IgD-negative memory B cell (primary cell): ENCODE measurements at regions not wholly inside any gene's neighbourhood (a gene's known extent, or its start where the extent isn't known, plus 50 kb on each side); places are given as distances from the start of the nearest gene placed in this dataset.

ENCODE experiments used
- H3K27ac Mint-ChIP-seq, 3 donors: one replicate each; pipeline ENCODE4 v1.8.0; 2020 to 2022; ENCODE audit warnings: mild to moderate bottlenecking in 3 of 3, mixed read lengths in 3 of 3, moderate library complexity in 1 of 3
- H3K27me3 Mint-ChIP-seq: one replicate; pipeline ENCODE4 v1.8.0; 2021; ENCODE audit warnings: mixed read lengths
- H3K36me3 Mint-ChIP-seq: one replicate; pipeline ENCODE4 v1.8.0; 2020; ENCODE audit warnings: mild to moderate bottlenecking, mixed read lengths
- H3K4me1 Mint-ChIP-seq, 3 donors: one replicate each; pipeline ENCODE4 v1.8.0; 2020 to 2022; ENCODE audit warnings: mixed read lengths in 3 of 3, mild to moderate bottlenecking in 1 of 3
- H3K4me3 Mint-ChIP-seq, 4 donors: one replicate each; pipeline ENCODE4 v1.8.0; 2020 to 2022; ENCODE audit warnings: mild to moderate bottlenecking in 4 of 4, mixed read lengths in 4 of 4, moderate library complexity in 3 of 4
- H3K9me3 Mint-ChIP-seq, 3 donors: one replicate each; pipeline ENCODE4 v1.8.0; 2020 to 2021; ENCODE audit warnings: mixed read lengths in 3 of 3, mild to moderate bottlenecking in 1 of 3

DNA sequence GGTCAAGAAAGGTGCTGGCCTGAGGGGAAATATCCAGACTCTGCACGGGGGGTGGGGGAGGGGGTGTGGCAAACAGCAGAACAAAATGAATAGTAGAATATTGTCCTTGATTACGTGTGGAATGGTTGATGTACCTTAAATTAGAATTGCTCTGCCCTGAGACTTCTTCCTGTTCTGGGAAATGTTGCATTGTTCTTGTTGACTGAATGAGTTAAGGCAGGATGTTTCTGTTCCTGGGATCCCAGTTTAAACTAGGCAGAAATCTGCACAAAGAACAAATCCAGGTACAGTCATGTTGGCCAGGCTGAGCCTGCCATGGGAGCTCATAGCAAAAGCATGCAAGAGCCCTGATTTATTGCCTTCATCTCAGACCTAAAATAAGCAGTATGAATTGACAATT is 558.7 kb upstream of the VSTM2A start:
- Mint-ChIP-seq H3K4me1 (no peaks in the 10 kb centered on the region), H3K27ac (no peak overlapping the region), H3K36me3 (no peaks in the 10 kb centered on the region), H3K4me3 (no peak overlapping the region), H3K9me3 (peaks cover 0 to 14% (median 2%) of the 10 kb centered on the region in 3 donors), H3K27me3 (no peaks in the 10 kb centered on the region)

DNA sequence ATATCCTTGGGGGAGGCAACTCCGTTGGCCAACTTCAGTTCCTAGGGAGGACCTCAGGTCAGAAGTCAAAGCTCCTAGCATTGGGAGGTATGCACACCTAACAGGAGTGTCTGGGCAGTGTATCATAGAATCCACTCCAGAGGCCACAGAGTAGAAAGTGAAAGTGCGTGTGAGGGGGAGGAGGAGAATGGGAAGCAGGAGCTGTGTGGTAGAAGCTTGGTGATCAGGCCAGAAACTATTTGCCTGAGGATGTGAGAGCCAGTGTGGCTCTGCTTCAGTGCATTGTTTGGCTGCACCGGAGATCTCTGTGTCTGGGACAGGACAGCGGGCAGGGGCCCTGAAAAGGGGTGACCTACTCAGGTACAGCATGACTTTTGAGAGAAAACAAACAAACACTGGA is 557.4 kb upstream of the VSTM2A start:
- Mint-ChIP-seq H3K4me3 (no peak overlapping the region), H3K36me3 (no peaks in the 10 kb centered on the region), H3K4me1 (no peaks in the 10 kb centered on the region), H3K27me3 (no peaks in the 10 kb centered on the region), H3K27ac (no peak overlapping the region), H3K9me3 (peaks cover 0 to 13% (median 2%) of the 10 kb centered on the region in 3 donors)

DNA sequence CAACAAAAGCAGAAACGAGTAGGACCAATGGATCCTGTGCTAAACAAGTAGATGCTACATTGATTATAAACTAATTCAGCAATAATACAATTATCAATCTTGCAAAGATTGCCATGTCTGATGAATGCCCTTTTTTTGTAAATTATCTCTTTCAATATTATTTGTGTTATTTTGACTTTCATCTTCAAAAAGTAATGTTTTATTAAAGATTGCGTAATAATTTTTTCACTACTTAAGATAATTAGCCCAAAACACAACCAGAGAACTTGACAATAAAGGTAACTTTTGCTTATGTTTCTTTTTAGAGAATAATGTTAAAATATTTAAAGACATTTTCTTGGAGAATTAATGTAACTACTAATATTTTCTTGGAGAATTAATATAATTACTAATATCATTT is 553.8 kb upstream of the VSTM2A start:
- Mint-ChIP-seq H3K4me3 (no peak overlapping the region), H3K9me3 (peaks cover 0 to 10% (median 3%) of the 10 kb centered on the region in 3 donors), H3K27me3 (no peaks in the 10 kb centered on the region), H3K36me3 (no peaks in the 10 kb centered on the region), H3K27ac (no peak overlapping the region), H3K4me1 (no peaks in the 10 kb centered on the region)

DNA sequence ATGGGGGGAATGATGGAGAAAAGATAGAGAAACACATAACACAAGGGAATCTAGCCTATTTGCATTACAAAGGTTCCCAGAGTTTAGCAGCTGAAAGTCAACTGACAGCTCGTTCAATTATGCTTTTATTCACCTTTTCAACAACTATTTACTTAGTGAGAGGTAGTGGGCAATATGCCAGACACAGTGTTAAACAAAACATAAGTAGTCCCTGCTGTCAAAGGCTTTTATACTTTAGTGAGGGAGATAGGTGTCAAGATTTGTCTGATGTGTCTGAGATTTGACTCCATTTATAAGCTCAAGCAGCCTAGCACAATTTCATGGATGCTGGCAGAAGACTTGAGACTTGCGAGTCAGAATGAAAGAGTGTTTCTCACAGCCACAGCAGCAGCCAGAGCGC is 549.0 kb upstream of the VSTM2A start:
- Mint-ChIP-seq H3K4me3 (no peak overlapping the region), H3K9me3 (peaks cover 0 to 9% (median 5%) of the 10 kb centered on the region in 3 donors), H3K4me1 (no peaks in the 10 kb centered on the region), H3K27ac (no peak overlapping the region), H3K27me3 (no peaks in the 10 kb centered on the region), H3K36me3 (no peaks in the 10 kb centered on the region)

DNA sequence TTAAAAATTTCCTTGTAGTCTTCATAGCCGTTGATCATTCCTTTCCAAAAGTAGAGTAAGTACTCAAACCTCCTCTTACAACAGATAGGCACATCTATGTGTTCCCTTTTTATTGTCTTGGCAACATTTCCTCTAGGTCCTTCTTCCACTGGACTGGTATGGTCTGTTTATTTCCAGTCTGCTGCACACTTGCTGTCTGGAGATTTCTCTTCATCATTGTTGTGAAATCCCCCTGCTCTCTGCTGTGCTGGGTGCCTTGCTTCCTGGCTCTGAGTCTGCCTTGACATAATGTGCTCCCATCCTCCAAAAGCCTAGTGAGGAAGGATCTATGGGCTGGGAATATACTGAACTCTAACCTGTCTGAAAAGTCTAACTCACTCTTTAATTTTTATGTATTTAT is 545.3 kb upstream of the VSTM2A start:
- H3K4me3 Mint-ChIP-seq: no peak overlapping the region
- H3K9me3 Mint-ChIP-seq: peaks cover 2 to 6% (median 3%) of the 10 kb centered on the region in 3 donors
- no peaks in the 10 kb centered on the region for H3K4me1 Mint-ChIP-seq
- no peak overlapping the region for H3K27ac Mint-ChIP-seq
- no peaks in the 10 kb centered on the region for H3K36me3 Mint-ChIP-seq
- H3K27me3 Mint-ChIP-seq: no peaks in the 10 kb centered on the region

DNA sequence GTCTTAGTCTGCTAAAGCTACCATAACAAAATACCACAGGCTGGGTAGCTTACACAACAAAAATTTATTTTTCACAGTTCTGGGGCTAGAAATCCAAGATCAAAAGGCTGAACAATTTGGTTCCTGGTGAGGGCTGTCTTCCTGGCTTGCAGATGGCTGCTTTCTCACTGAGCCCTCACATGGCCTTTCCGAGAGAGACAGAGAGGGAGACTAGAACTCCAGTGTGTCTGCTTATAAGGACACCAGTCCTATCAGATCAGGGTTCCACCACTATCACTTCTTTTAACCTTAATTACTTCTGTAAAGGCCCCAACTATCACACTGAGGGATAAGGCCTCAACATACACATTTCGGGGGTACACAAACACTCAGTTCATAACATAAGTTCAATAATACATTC is 527.4 kb upstream of the VSTM2A start:
- Mint-ChIP-seq H3K4me3 (no peak overlapping the region), H3K9me3 (peaks cover 2 to 4% (median 3%) of the 10 kb centered on the region in 3 donors), H3K27ac (no peak overlapping the region), H3K36me3 (no peaks in the 10 kb centered on the region), H3K4me1 (no peaks in the 10 kb centered on the region), H3K27me3 (no peaks in the 10 kb centered on the region)

DNA sequence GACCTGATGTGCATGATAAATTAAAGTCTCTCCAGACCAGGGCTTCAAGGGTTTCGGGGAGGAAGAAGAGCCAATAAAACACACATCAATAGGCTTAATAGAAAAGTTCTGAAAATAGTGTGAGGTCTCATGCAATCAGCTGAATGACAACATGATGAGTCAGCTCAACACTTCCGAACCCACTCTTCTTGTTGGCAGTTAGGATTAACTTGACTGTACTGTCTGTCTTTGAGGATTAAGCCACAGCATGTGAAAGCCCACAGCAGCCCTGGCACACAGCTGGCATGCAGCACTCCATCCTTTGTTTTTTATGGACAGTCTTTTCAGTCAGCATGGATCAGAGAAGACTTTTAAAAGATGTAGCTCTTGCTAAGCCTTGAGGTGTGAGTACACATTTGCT is 526.9 kb upstream of the VSTM2A start:
- peaks cover 3 to 4% (median 3%) of the 10 kb centered on the region in 3 donors for H3K9me3 Mint-ChIP-seq
- H3K27me3 Mint-ChIP-seq: no peaks in the 10 kb centered on the region
- H3K27ac Mint-ChIP-seq: no peak overlapping the region
- H3K4me3 Mint-ChIP-seq: no peak overlapping the region
- H3K4me1 Mint-ChIP-seq: no peaks in the 10 kb centered on the region
- H3K36me3 Mint-ChIP-seq: no peaks in the 10 kb centered on the region

DNA sequence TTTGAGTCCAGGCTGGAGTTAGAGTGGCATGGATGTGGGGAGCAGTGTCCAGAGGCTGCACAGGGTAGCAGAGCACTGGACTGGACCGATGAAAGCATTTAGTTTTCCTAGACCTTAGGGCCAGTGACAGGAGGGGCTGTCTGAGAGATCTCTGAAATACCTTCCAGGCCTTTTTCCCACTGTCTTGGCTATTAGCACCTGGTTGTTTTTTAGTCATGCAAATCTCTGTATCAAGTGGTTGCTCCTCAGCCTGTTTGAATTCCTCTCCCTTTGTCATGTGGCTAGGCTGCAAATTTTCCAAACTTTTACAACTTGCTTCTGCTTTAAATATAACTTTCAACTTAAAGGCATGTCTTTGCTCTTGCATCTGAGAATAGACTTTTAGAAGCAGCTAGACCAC is 504.3 kb upstream of the VSTM2A start:
- Mint-ChIP-seq H3K4me3 (no peak overlapping the region), H3K36me3 (no peaks in the 10 kb centered on the region), H3K27me3 (no peaks in the 10 kb centered on the region), H3K9me3 (peaks cover 3 to 14% (median 7%) of the 10 kb centered on the region in 3 donors), H3K27ac (no peak overlapping the region), H3K4me1 (peaks cover 0 to 1% (median 0%) of the 10 kb centered on the region in 3 donors)

DNA sequence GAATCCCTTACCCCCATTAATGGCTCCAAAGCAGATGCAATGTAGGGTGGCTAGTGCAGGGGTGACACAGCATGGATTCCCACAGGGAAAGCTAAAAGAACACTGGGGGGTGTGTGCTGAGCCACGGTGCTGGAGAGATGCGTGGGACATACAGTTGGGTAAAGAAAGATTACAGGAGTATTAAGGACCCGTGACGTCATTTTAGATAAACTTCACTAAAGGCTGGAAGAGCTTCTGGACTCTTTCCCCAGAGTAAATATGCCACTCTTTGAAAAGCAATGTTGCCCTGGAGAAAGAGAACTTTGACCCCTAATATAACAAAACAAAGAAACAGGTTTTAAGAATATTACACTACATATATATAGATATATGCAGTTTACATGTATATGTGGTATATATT is 481.5 kb upstream of the VSTM2A start:
- Mint-ChIP-seq H3K9me3 (peaks cover 2 to 6% (median 4%) of the 10 kb centered on the region in 3 donors), H3K27me3 (no peaks in the 10 kb centered on the region), H3K36me3 (no peaks in the 10 kb centered on the region), H3K4me1 (no peaks in the 10 kb centered on the region), H3K4me3 (no peak overlapping the region), H3K27ac (no peak overlapping the region)

DNA sequence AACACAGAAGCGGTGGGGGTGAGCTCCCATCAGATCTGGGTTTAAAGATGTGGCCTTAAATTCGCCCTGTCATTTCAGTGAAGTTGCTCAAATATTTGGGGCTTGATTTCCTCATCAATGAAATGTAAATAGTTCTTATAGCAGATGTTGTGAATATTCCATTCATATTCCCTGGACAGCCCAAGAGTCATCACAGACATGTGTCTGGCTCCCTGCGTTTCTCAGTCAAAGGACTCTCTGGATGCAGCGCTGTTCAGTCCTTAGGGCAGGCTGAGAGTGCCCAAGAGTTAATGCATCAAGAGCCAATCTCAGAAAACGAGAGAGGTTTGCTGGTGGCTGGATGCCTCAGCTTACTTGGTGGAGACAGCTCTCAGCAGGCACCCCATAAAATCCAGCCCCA is 475.5 kb upstream of the VSTM2A start:
- Mint-ChIP-seq H3K4me3 (no peak overlapping the region), H3K9me3 (peaks cover 3 to 13% (median 5%) of the 10 kb centered on the region in 3 donors), H3K4me1 (no peaks in the 10 kb centered on the region), H3K36me3 (no peaks in the 10 kb centered on the region), H3K27me3 (no peaks in the 10 kb centered on the region), H3K27ac (peak overlapping the region in 1 of 3 donors; percentile 72)

DNA sequence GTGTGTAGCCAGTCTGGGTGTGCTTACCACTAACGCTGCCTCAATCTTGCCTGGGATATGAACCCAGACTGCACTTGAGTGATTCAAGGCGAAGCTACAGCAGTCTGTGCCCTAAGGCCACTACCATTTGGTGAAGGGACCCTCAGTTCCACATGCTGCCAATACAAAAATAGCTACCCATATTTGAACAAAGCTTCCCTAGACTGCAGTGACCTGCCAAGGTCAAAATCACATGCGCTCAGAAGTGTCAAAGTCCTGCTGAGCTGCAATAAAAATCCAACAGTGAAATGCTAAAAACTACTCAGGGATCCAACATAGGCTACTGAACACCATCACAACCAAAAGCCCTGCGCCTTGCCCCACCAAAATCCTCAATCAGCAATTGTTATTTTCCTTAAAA is 472.3 kb upstream of the VSTM2A start:
- Mint-ChIP-seq H3K36me3 (no peaks in the 10 kb centered on the region), H3K27me3 (no peaks in the 10 kb centered on the region), H3K27ac (no peak overlapping the region), H3K9me3 (peaks cover 3 to 13% (median 5%) of the 10 kb centered on the region in 3 donors), H3K4me1 (no peaks in the 10 kb centered on the region), H3K4me3 (no peak overlapping the region)

DNA sequence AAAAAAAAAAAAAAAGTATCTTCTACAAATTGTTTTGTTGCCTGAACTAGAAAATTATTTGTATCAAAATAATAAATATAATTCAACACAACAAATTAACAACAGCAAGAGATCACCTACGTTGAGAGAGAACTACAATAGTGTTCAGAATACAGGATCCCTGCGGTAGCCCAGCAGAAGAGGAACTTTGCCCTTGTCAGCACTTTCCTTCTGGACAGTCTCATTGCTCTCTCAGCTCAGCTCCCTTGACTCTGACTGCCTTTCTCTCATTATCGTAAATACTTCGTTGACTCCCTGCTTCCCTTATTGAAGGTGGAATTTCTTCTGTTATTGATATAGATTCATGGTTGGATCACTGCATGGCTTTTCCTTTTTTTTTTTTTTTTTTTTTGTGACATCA is 469.5 kb upstream of the VSTM2A start:
- Mint-ChIP-seq H3K9me3 (peaks cover 4 to 7% (median 5%) of the 10 kb centered on the region in 3 donors), H3K27ac (no peak overlapping the region), H3K4me3 (no peak overlapping the region), H3K27me3 (no peaks in the 10 kb centered on the region), H3K36me3 (no peaks in the 10 kb centered on the region), H3K4me1 (no peaks in the 10 kb centered on the region)

DNA sequence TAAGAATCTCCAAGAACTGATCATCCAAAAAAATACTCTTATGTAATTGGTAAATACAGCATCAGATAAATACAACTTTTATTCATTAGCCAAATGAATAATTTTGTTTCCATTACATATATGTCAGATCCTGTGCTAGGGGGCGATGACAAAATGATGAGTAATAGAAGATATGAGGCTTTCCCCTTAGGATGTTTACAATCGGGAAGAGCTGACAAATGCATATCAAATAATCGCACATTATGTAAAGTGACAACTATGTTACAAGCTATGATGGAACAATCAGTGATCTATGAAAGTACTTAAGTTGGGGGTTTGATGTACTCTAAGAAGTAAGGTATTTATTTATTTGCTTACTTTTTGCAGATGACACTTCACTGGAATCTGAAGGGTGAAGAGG is 465.6 kb upstream of the VSTM2A start:
- Mint-ChIP-seq H3K36me3 (no peaks in the 10 kb centered on the region), H3K4me3 (no peak overlapping the region), H3K9me3 (peaks cover 6 to 11% (median 11%) of the 10 kb centered on the region in 3 donors), H3K4me1 (no peaks in the 10 kb centered on the region), H3K27me3 (no peaks in the 10 kb centered on the region), H3K27ac (no peak overlapping the region)

DNA sequence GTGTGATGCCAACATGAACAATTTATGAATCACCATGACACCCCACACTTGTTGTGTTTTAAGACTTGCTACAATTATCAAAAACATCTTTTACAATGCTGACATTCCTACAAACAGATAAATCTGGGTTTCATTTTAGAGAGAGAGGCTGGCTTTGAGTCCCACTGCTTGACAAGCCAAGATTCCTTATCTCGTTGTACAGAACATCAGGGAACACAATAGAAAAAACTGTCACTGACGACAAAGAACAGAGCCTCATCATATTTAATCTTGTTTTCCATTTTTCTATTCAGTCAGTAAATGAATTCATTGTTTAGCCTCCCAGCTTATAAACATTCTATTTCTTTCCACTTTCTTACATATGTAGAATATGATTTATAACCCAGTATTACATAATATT is 461.6 kb upstream of the VSTM2A start:
- H3K4me1 Mint-ChIP-seq: no peaks in the 10 kb centered on the region
- no peaks in the 10 kb centered on the region for H3K27me3 Mint-ChIP-seq
- H3K9me3 Mint-ChIP-seq: peaks cover 6 to 10% (median 9%) of the 10 kb centered on the region in 3 donors
- no peak overlapping the region for H3K4me3 Mint-ChIP-seq
- H3K36me3 Mint-ChIP-seq: no peaks in the 10 kb centered on the region
- no peak overlapping the region for H3K27ac Mint-ChIP-seq

DNA sequence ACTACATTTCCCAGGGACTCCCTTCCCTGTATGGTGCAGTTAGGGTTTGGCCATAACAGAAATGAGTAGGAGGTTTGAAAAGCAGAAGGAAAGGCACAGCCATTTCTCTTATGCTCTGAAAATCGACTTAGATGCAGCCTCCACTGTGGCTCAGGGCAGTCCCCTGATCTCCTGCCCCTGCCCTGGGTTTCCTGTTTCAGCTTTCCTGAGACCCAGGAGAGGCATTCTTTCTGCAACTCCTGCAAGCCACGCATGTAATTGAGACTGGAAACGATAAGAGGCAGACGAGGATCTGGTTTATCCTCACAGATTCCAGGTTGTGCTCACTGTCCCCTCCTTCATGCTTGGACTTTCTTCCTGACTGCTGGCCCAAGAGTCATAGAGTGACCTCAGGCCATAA is 461.2 kb upstream of the VSTM2A start:
- Mint-ChIP-seq H3K27me3 (no peaks in the 10 kb centered on the region), H3K36me3 (no peaks in the 10 kb centered on the region), H3K27ac (no peak overlapping the region), H3K9me3 (peaks cover 6 to 12% (median 9%) of the 10 kb centered on the region in 3 donors), H3K4me1 (no peaks in the 10 kb centered on the region), H3K4me3 (no peak overlapping the region)

DNA sequence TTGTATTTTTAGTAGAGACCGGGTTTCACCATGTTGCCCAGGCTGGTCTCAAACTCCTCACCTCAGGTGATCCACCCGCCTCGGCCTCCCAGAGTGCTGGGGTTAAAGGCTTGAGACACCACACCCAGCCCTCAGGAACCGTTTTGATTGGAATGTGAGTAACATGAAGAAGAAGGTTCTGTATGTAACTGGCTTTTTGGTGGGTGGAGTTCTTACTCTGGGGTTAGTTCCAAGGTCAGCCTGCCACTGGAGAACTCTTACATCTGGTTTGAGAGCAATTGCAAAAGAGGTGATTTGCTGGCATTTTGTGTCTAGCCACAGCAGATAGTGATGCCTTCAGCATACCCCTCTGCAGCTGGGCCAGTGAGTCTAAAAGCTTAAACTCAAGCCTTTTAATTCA is 457.8 kb upstream of the VSTM2A start:
- Mint-ChIP-seq H3K4me1 (no peaks in the 10 kb centered on the region), H3K27ac (no peak overlapping the region), H3K36me3 (no peaks in the 10 kb centered on the region), H3K9me3 (peaks cover 4 to 7% (median 5%) of the 10 kb centered on the region in 3 donors), H3K4me3 (no peak overlapping the region), H3K27me3 (no peaks in the 10 kb centered on the region)
